ENCODE measurements at regions not wholly inside any gene's neighbourhood (a gene's known extent, or its start where the extent isn't known, plus 50 kb on each side); places are given as distances from the start of the nearest gene placed in this dataset.
"Not testable (repeated sequence)": the region's sequence is repeated elsewhere in the genome, so short reads cannot be mapped to it uniquely, and the experiment has no call there.

DNA sequence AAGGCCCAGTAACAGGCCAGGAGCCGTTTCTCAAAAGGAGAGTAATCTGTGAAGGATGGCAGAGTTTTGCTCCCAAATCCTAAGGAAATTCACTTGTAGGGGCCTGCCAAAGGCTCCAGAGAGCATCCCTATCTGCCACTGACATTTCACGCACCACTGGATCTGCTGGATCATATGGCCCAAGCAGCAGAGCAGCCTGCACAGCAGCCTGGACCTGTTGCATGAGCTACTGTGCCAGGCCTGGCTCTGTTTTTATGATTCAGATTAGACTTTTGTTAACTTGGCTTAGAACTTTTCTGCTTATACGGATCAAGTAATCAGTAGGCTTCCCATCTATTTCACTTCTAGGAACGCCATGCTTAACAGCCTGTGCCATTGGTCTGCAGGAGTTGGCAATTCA, 70.7 kb downstream of the CHRD start:
- no peak for DNase-seq (ENCODE audit: low spot score)
- in situ Hi-C loops (cut with MboI; ENCODE audit: low pct_unique_long_range_greater_than_20kb, low sequenced_read_pairs, unreplicated experiment) = no loop called here
- no peak for TF ChIP-seq CTCF (IDR thresholded peaks at IDR 0.05; ENCODE audit: extremely low read depth, insufficient read depth, missing control alignments)

DNA sequence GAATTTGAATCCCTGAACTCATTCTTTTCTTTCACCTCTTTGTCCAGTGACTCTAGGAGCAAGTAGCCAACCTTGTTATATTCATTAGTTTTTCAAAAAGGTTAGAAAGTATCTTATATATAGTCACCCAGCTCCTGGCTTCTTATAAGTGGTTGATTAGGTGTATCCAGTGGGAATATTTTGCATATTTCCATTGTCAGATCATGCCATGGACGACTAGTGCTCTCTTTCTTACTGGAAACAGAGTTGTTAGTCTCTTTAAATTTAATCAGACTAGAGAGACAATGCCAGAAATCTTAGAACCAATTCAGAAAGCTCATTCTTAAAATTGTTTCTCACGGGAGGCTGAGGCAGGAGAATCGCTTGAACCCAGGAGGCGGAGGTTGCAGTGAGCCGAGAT, 73.4 kb downstream of the CHRD start:
- DNase-seq (ENCODE audit: low spot score) = no peak
- TF ChIP-seq CTCF (IDR thresholded peaks at IDR 0.05; ENCODE audit: extremely low read depth, insufficient read depth, missing control alignments) = no peak
- in situ Hi-C loops (cut with MboI; ENCODE audit: low pct_unique_long_range_greater_than_20kb, low sequenced_read_pairs, unreplicated experiment) = no loop called here

DNA sequence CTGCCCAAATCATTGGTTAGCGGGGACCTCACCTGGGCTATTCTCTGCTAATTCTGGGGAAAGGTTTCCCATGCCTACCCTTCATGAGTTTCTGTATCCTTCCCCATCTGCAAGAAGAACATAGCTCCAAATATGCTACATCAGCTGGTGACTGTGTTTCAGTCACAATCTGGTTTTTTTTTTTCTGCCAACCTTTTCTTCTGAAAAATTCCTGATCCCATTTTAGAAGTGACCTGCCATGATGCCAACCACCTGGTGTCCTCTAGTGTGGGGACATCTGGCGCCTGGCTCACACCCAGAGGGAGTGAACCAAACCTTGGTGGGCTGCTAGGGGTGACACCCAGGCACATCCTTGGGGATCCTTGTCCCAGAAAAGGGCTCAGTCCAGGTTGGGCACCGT, 76.1 kb downstream of the CHRD start:
- in situ Hi-C loops (cut with MboI; ENCODE audit: low pct_unique_long_range_greater_than_20kb, low sequenced_read_pairs, unreplicated experiment) = no loop called here
- TF ChIP-seq CTCF (IDR thresholded peaks at IDR 0.05; ENCODE audit: extremely low read depth, insufficient read depth, missing control alignments) = no peak
- no peak for DNase-seq (ENCODE audit: low spot score)

DNA sequence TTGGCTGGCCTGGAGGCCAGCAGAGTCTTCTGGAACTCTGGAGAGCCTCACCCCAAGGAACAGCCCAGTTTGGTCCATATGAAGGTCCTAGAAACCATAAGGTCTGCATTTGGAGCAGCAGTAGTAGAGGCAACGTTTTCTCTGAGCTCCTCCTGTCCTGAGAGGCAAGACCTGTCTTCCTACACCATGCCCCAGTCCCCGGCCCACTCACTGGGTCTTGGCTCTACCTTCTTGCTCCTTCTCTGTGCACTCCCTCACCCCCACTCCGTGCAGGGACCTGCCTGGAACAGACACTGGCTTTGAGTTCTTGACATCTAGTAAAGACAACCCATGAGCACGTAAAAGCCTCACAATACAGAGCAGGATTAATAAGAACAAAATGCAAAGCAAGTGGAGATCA, 76.6 kb downstream of the CHRD start:
- TF ChIP-seq CTCF (IDR thresholded peaks at IDR 0.05; ENCODE audit: extremely low read depth, insufficient read depth, missing control alignments) = no peak
- in situ Hi-C loops (cut with MboI; ENCODE audit: low pct_unique_long_range_greater_than_20kb, low sequenced_read_pairs, unreplicated experiment) = no loop called here
- no peak for DNase-seq (ENCODE audit: low spot score)

- DNase-seq (ENCODE audit: low spot score) = no peak
- in situ Hi-C loops (cut with MboI; ENCODE audit: low pct_unique_long_range_greater_than_20kb, low sequenced_read_pairs, unreplicated experiment) = no loop called here
- TF ChIP-seq CTCF (IDR thresholded peaks at IDR 0.05; ENCODE audit: extremely low read depth, insufficient read depth, missing control alignments) = no peak
These were observed 77.5 kb downstream of the CHRD start for GRCh38 chr3:184457329-184457728.

GRCh38 chr3:184457784-184458377, 78.0 kb downstream of the CHRD start:
- DNase-seq (ENCODE audit: low spot score); in situ Hi-C loops (cut with MboI; ENCODE audit: low pct_unique_long_range_greater_than_20kb, low sequenced_read_pairs, unreplicated experiment): not testable (repeated sequence)

DNA sequence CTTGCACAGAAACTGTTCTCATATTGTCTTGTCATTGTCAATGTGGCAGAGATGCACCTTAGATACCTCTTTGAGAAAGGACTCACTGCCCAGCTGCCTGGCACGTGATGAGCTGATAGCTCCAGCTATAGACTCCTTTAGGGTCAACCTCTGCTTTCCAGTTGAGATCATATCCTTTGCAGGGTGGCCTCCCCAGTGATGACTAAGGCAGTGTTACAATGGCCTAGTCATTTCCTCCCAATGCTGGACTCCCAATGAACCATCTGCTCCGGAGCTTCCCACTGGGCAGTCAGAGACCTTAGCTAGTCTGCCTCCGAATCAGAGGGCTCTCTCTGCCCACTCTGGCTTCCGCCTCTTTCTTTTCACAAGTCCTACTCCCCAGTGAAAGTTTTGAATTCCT, 79.5 kb downstream of the CHRD start:
- no peak for DNase-seq (ENCODE audit: low spot score)
- TF ChIP-seq CTCF (IDR thresholded peaks at IDR 0.05; ENCODE audit: extremely low read depth, insufficient read depth, missing control alignments) = no peak
- in situ Hi-C loops (cut with MboI; ENCODE audit: low pct_unique_long_range_greater_than_20kb, low sequenced_read_pairs, unreplicated experiment) = no loop called here
